HFF-Myc (cell line): ENCODE measurements at regions not wholly inside any gene's neighbourhood (a gene's known extent, or its start where the extent isn't known, plus 50 kb on each side); places are given as distances from the start of the nearest gene placed in this dataset.

Experiments
- DNase-seq: peaks from one replicate; pipeline ENCODE4 v3.0.0-alpha.2; 2011; ENCODE audit warnings: low read depth; ENCODE audit errors: extremely low read depth
- H3K4me3 ChIP-seq: replicated peaks from 2 replicates; pipeline ENCODE4 v1.5.1; 2011; ENCODE audit warnings: low read depth, mild to moderate bottlenecking, control low read depth, low read length
- CTCF ChIP-seq: IDR thresholded peaks from 2 replicates; pipeline ENCODE4 v1.5.1; 2012; ENCODE audit warnings: mild to moderate bottlenecking, low read depth, low read length, control low read depth; ENCODE audit errors: missing control alignments

- no peak overlapping the region for H3K4me3 ChIP-seq
- no peak for DNase-seq
Observed at GRCh38 chr14:60357551-60358149, 108.6 kb downstream of the PPM1A start.

GRCh38 chr14:60363275-60363674 lies 114.3 kb downstream of the PPM1A start:
- H3K4me3 ChIP-seq: no peak overlapping the region
- TF ChIP-seq CTCF: no peak
- no peak for DNase-seq

More at GRCh38 chr14:60357551-60358149, 108.6 kb downstream of the PPM1A start:
- TF ChIP-seq CTCF: no peak

GRCh38 chr14:60363687-60364086 lies 114.7 kb downstream of the PPM1A start:
- no peak overlapping the region for H3K4me3 ChIP-seq
- no peak for DNase-seq
- TF ChIP-seq CTCF: no peak

GRCh38 chr14:60381909-60382308 lies 104.0 kb downstream of the C14orf39 start:
- no peak for TF ChIP-seq CTCF
- DNase-seq: no peak

More at GRCh38 chr14:60381909-60382308, 104.0 kb downstream of the C14orf39 start:
- no peak overlapping the region for H3K4me3 ChIP-seq
